GM04503 (cell line): ENCODE measurements at regions not wholly inside any gene's neighbourhood (a gene's known extent, or its start where the extent isn't known, plus 50 kb on each side); places are given as distances from the start of the nearest gene placed in this dataset.

Experiments
- DNase-seq: peaks from one replicate; pipeline ENCODE4 v3.0.0-alpha.2; 2012; ENCODE audit warnings: low read depth

- DNase-seq: no peak
Observed at GRCh38 chr2:14533131-14533757, 99.3 kb upstream of the LRATD1 start.

DNA sequence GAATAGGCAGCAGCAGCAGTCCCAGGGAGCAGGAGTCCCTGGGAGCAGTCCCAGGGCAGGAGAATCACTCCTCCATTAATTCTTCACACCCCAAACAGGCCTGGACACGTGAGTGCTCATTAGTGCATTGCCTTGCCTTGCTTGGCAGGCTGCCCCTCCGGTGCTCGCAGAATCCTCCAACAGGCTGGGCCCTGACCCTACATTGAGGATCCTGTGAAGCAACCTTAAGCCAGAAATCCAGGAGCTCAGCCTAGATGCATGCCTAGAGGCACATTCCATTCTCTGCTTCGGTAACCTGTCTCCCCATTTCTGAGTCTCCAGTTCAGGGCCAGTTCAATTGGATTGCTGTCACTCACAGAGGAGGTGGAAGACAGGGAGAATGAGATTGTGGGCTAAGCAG, 97.4 kb upstream of the LRATD1 start:
- no peak for DNase-seq

- DNase-seq: no peak
Observed at GRCh38 chr2:14536976-14537375, 95.5 kb upstream of the LRATD1 start.

GRCh38 chr2:14540015-14540414, 92.5 kb upstream of the LRATD1 start:
- DNase-seq: no peak

DNA sequence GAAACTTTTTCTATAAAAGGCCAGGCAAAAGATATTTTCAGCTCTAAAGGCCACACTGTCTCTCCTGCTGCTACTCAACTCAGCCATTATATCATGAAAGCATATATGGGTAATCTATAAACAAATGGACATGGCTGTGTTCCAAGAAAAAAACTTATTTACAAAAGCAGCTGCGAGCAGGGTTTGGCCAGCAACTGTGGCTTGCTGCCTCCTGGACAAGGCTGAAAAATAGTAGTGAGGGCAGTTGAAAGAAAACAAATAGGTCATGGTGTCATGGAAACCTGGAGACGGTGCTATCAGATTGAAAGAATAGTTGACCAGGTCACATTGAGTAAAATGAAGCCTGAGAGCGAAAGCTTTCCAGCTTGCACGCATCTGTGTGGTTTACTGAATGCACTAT, 89.2 kb upstream of the LRATD1 start:
- DNase-seq: no peak

GRCh38 chr2:14544247-14544646, 88.3 kb upstream of the LRATD1 start:
- DNase-seq: no peak

DNA sequence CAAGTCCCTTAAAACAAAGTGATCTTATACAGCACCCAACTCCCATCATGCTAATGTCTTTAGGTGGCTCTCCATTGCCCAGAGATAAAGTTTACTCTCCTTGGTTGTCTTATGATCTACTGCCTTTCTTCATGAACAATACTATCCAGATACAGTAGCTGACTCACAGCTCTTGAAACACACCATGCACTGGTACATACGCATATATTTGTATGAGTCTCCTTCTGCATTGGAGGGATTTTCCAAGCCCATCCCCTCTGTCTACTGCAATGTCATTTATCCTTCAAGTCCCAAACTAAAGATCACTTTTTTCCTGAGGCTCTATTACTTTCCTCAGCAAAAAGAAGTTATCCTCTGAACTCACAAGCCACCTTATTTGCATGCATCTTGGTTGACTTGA, 84.7 kb upstream of the LRATD1 start:
- DNase-seq: no peak

GRCh38 chr2:14550658-14551057, 81.9 kb upstream of the LRATD1 start:
- DNase-seq: no peak

GRCh38 chr2:14551069-14551468, 81.4 kb upstream of the LRATD1 start:
- DNase-seq: no peak

DNA sequence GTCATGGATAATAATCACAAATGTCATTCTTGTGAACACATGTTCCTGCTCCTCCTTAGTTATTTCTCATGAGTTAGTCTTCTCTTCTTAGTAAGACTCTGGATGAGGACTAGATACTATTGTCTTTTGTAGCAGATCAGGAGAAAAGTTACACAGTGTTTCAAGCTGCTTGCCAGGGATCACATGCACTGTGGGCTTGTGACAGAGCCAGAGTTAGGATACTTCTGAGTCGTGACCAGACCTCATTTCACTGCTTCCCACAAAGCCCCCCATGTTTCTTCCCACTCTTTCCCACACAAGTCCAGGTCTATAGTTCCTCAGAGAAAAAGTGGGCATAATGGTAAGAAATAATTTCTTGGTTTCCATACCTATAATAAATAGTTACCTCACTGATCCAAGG, 80.2 kb upstream of the LRATD1 start:
- no peak for DNase-seq

GRCh38 chr2:14552818-14553217, 79.7 kb upstream of the LRATD1 start:
- no peak for DNase-seq

DNA sequence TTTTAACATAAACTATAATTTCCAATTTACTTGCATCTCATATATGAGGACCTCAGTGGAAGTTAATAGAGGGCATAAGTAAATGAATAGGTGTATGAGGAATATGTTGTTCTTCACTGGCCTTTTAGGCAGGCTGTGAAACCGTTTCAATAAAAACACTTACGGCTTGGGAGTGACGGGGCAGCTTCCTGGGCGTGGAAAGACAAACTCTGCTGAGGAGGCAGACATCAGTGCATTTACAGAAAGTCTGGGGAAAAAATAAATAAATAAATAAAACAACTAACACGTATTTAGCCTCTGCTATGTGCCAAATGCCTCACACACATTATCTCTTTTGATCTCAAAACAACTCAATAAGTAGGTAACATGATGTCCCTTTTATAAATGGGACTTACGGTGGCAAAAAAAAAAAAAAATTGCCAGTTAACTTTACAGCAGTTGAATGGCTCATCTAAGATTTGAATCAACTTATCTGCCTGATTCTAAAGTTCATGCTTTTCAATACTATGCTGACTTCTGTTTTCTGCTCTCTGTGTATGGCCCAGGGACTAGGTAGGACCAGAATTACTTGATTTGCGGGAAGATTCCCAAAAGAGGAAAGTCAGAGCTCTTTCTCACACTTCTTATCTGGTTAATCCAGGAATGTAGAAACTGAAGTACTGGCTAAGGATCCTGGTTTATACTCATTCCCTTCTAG, 77.5 kb upstream of the LRATD1 start:
- DNase-seq: no peak

- no peak for DNase-seq
Observed at GRCh38 chr2:14557111-14557510, 75.4 kb upstream of the LRATD1 start.

DNA sequence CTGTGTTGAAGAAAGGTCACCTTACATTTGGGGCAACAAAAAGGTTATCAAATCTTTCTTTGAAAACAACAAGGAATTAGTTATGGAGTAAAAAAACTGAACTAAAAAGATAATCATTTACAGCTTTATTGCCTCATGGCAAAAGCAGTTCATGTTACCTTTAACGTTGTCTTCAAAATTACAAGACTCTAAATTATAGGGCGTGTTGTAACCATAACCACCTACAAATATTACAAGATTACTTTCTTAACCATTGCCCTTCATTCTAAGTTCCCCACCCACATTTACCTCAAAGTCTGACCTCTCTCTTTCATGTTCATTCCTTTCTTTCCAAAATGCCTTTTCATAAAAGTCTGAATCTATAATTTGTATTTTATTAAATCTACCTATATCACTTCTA, 74.6 kb upstream of the LRATD1 start:
- DNase-seq: no peak

GRCh38 chr2:14558335-14558919, 74.1 kb upstream of the LRATD1 start:
- DNase-seq: no peak

DNA sequence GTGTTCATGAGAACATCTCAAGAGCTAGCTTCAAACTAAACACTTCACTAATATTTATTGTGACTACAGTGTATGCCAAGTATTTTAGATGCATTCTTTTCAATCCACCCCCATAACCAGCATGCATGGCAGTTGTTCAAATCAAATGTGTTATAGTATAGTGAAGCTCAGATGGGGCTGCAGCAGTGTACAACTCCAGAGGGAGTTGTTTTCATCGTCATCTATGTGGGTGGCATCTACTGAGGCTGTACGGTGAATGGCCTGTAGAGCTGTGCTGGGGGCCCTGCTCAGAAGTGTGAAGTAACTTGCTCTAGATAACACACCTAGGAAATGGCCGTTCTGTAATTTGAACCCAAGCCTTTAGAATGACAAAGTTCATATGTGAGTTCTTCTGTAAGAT, 71.8 kb upstream of the LRATD1 start:
- DNase-seq: no peak

DNA sequence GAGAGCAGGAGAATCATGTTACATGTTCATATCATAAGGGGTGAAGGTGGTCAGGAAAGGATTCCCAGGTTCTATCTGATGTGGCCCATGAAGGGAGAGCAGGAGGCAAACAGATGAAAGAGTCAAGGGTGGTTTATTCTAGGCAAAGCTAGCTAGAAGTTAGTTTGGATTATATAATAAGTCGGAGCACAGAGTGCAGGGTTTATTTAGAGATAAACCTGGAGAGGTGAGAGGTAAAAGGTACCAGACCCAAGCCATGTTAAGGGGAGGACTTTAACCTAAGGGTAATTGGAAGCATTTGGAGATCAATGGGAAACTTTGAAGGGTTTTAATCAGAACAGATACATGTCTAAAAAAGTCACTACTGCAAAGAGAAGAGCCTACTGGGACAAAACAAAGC, 69.2 kb upstream of the LRATD1 start:
- no peak for DNase-seq

GRCh38 chr2:14565666-14566065, 66.9 kb upstream of the LRATD1 start:
- no peak for DNase-seq

- no peak for DNase-seq
Observed at GRCh38 chr2:14567561-14567960, 65.0 kb upstream of the LRATD1 start.

- DNase-seq: no peak
Observed at GRCh38 chr2:14569294-14569693, 63.2 kb upstream of the LRATD1 start.

GRCh38 chr2:14572633-14573032, 59.9 kb upstream of the LRATD1 start:
- DNase-seq: no peak

DNA sequence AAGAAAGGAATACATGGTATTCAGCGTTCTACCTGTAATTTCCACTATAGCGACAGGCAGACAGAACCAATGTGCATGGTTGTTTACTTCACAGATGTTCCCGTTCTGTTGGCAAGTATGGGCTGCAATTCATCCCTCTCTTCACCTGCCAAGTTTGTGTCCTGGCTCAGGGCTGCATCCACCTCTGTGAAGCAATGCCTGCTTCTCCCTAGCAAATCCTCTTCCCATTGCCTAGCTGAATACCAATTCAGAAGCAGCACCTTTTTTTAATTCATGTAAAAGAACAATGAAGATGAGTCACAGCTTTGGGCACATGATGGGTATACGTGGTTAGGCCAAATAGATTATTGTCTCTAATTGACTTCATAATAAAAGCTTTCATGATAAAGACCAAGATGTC, 54.7 kb upstream of the LRATD1 start:
- DNase-seq: no peak
